Esophagus squamous epithelium (tissue), 5 donors: ENCODE measurements at regions not wholly inside any gene's neighbourhood (a gene's known extent, or its start where the extent isn't known, plus 50 kb on each side); places are given as distances from the start of the nearest gene placed in this dataset.

Source experiments
- DNase-seq: peaks from one replicate; lab custom pipeline; 2025; lab: John Stamatoyannopoulos, UW
- H3K27ac ChIP-seq, 4 donors: fragments of 200-600 bp; sonication (generic); one replicate each; pipeline ENCODE4 v1.5.1; 2016 to 2019; ENCODE audit warnings: mild to moderate bottlenecking in 1 of 4
- H3K27me3 ChIP-seq, 4 donors: fragments of 200-600 bp; sonication (generic); 1 replicate in 3 of 4; 2 replicates in 1 of 4; pipeline versions ENCODE4 v1.5.1 to v1.6.0; 2017 to 2021; ENCODE audit warnings: antibody characterized with exemption in 1 of 4
- H3K36me3 ChIP-seq, 3 donors: fragments of 200-600 bp; sonication (generic); one replicate each; pipeline ENCODE4 v1.5.1; 2016 to 2019
- H3K4me1 ChIP-seq, 3 donors: fragments of 200-600 bp; sonication (generic); one replicate each; pipeline ENCODE4 v1.5.1; 2017 to 2019
- H3K4me3 ChIP-seq, 4 donors: fragments of 200-600 bp; sonication (generic); 1 replicate in 3 of 4; 2 replicates in 1 of 4; pipeline ENCODE4 v1.5.1; 2016 to 2019; ENCODE audit warnings: mild to moderate bottlenecking in 2 of 4, moderate library complexity in 1 of 4
- H3K9me3 ChIP-seq, 3 donors: fragments of 200-600 bp; sonication (generic); one replicate each; pipeline ENCODE4 v1.5.1; 2016 to 2019
- POLR2A ChIP-seq, 4 donors: fragments of 450-650 bp; IDR thresholded peaks; one replicate each; pipeline ENCODE4 v1.6.1; 2017; ENCODE audit warnings: antibody characterized with exemption in 4 of 4, mild to moderate bottlenecking in 4 of 4, moderate library complexity in 3 of 4
- WGBS, 2 donors: methylation state at CpG; one replicate each; pipeline ENCODE4 v1.1.5; 2018; 5-methylcytosine and 5-hydroxymethylcytosine counted together
- intact Hi-C: fragments of 100-400 bp; cut with DNase I; formaldehyde crosslinking; loops from one replicate; pipeline ENCODE4 v1.15.0; 2022
- TF ChIP-seq, protein P1 (sequence below), 6 experiments: fragments of 450-650 bp in 4 of 6; fragments of 200-600 bp in 2 of 6; sonication (generic) in 2 of 6; IDR thresholded peaks; one replicate each; pipeline ENCODE4 v1.5.1; 2016 to 2019; ENCODE audit warnings: antibody characterized with exemption in 6 of 6, mild to moderate bottlenecking in 4 of 6, moderate library complexity in 4 of 6
- donor health status: DM: yes; HTN: yes; CAD: no.

- 80 to 81% methylated on average over 4 of the region's 4 CpGs for WGBS, 2 donors
- H3K27ac ChIP-seq = no peak overlapping the region
- no peak for DNase-seq
- H3K4me3 ChIP-seq = no peak overlapping the region
- TF ChIP-seq, protein P1, sequence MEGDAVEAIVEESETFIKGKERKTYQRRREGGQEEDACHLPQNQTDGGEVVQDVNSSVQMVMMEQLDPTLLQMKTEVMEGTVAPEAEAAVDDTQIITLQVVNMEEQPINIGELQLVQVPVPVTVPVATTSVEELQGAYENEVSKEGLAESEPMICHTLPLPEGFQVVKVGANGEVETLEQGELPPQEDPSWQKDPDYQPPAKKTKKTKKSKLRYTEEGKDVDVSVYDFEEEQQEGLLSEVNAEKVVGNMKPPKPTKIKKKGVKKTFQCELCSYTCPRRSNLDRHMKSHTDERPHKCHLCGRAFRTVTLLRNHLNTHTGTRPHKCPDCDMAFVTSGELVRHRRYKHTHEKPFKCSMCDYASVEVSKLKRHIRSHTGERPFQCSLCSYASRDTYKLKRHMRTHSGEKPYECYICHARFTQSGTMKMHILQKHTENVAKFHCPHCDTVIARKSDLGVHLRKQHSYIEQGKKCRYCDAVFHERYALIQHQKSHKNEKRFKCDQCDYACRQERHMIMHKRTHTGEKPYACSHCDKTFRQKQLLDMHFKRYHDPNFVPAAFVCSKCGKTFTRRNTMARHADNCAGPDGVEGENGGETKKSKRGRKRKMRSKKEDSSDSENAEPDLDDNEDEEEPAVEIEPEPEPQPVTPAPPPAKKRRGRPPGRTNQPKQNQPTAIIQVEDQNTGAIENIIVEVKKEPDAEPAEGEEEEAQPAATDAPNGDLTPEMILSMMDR (IDR thresholded peaks at IDR 0.05) = no peak
- TF ChIP-seq POLR2A (IDR thresholded peaks at IDR 0.05) = no peak
- no peaks in the 10 kb centered on the region for H3K9me3 ChIP-seq
- H3K4me1 ChIP-seq = no peaks in the 10 kb centered on the region
- H3K36me3 ChIP-seq = no peaks in the 10 kb centered on the region
- intact Hi-C loops = no loop called here
- H3K27me3 ChIP-seq = no peaks in the 10 kb centered on the region
Measured at GRCh38 chr18:68024716-68025115, 508.2 kb upstream of the DSEL start.

DNA sequence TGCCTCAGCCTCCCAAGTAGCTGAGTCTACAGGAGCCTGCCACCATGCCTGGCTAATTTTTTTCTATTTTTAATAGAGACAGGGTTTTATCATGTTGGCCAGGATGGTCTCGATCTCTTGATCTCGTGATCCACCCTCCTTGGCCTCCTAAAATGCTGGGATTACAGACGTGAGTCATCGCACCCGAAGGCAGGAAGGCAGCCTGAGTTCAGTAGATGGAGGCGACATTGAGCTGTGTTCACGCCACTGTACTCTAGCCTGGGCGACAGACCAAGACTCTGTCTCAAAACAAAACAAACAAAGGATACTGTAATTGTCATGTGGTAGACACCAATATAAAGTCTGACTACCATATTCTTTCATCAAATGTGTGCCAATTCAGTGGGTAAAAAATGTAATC, 500.9 kb upstream of the DSEL start:
- TF ChIP-seq, protein P1 (IDR thresholded peaks at IDR 0.05) = no peak
- TF ChIP-seq POLR2A (IDR thresholded peaks at IDR 0.05) = no peak
- no peak overlapping the region for H3K27ac ChIP-seq
- H3K27me3 ChIP-seq = no peaks in the 10 kb centered on the region
- WGBS, 2 donors = 68 to 74% methylated on average over 7 to 8 of the region's 8 CpGs
- no peaks in the 10 kb centered on the region for H3K9me3 ChIP-seq
- H3K4me3 ChIP-seq = no peak overlapping the region
- DNase-seq = no peak
- H3K4me1 ChIP-seq = no peaks in the 10 kb centered on the region
- intact Hi-C loops = no loop called here
- no peaks in the 10 kb centered on the region for H3K36me3 ChIP-seq

DNA sequence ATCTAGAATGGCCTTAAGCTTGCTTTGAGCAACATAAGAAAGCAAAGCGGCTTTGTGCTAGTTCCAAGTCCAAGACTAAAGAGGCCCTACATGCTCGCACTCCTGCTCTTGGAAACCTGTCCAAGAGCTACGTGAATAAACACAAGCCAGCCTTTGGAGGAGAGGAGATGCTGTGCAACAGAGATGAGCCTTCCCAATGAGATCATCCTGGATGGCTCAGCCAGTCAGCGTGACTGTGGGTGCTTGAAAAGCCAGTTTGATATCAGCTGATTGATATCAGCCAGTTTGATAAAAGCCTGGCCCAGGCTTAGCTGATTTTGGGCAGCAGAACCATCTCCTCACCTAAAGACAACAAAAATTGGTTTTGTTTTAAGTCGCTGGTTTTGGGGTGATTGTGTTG, 481.0 kb upstream of the DSEL start:
- no peak for DNase-seq

GRCh38 chr18:67995769-67996168, 479.2 kb upstream of the DSEL start:
- H3K9me3 ChIP-seq = no peaks in the 10 kb centered on the region
- 65 to 73% methylated on average over 3 of the region's 3 CpGs for WGBS, 2 donors
- intact Hi-C loops = no loop called here

More for the DNA sequence above, 481.0 kb upstream of the DSEL start:
- Histone ChIP-seq H3K27me3 (no peaks in the 10 kb centered on the region), H3K4me1 (no peaks in the 10 kb centered on the region), H3K27ac (no peak overlapping the region), H3K4me3 (no peak overlapping the region), H3K36me3 (no peaks in the 10 kb centered on the region), H3K9me3 (no peaks in the 10 kb centered on the region)
- TF ChIP-seq, protein P1 (IDR thresholded peaks at IDR 0.05) = no peak
- TF ChIP-seq POLR2A (IDR thresholded peaks at IDR 0.05) = no peak
- 62 to 63% methylated on average over 5 of the region's 5 CpGs for WGBS, 2 donors
- intact Hi-C loops = no loop called here

DNA sequence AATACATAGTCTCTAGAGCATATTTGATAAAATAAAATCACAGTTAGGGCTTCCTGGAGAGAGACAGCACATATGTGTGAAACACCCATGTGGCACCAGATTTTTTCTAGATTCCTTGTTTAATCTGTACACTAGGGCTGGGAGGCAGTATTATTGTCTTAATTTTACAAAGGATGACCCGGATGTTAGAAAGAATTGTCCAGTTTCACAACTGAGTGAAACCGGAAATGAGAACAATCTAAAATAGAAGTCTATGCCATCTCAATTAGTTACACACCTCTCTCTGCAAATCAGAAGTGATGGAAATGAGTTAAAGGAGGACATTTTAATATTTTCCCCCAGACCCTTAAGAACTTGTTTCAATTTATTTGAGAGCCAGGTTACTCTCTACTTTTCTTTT, 463.7 kb upstream of the DSEL start:
- Histone ChIP-seq H3K27me3 (no peaks in the 10 kb centered on the region), H3K4me1 (no peaks in the 10 kb centered on the region), H3K9me3 (no peaks in the 10 kb centered on the region), H3K36me3 (no peaks in the 10 kb centered on the region), H3K4me3 (no peak overlapping the region), H3K27ac (no peak overlapping the region)
- WGBS, 2 donors = 62 to 63% methylated on average over 2 of the region's 2 CpGs
- TF ChIP-seq, protein P1 (IDR thresholded peaks at IDR 0.05) = no peak
- no peak for TF ChIP-seq POLR2A (IDR thresholded peaks at IDR 0.05)
- no peak for DNase-seq
- intact Hi-C loops = no loop called here

More at GRCh38 chr18:67995769-67996168, 479.2 kb upstream of the DSEL start:
- Histone ChIP-seq H3K4me1 (no peaks in the 10 kb centered on the region), H3K27ac (no peak overlapping the region), H3K27me3 (no peaks in the 10 kb centered on the region), H3K36me3 (no peaks in the 10 kb centered on the region), H3K4me3 (no peak overlapping the region)
- DNase-seq = no peak
- TF ChIP-seq, protein P1 (IDR thresholded peaks at IDR 0.05) = no peak
- TF ChIP-seq POLR2A (IDR thresholded peaks at IDR 0.05) = no peak
